ENCODE measurements at regions not wholly inside any gene's neighbourhood (a gene's known extent, or its start where the extent isn't known, plus 50 kb on each side); places are given as distances from the start of the nearest gene placed in this dataset.

DNA sequence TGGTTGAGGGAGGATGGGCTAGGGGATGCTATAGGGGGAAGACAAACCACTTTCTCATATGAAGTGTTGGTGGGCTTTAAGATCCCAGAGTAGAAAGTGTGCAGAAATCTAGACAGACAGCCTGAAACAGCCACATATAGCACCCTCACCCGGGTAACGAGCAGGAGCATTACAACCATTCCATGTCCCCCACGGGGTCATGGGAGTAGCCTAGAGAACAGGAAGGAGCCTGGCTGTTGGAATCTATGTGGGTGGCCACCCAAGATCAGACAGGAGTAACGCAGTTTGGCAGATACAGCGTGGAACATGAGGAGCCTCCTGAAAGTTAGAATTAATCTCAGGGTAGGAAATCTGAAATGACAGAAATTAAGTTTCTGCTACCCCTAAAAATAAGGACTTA is 146.1 kb upstream of the RAI14 start:
- H3K36me3 Mint-ChIP-seq (ENCODE audit: insufficient read depth) = peaks cover 4% of the 10 kb centered on the region
- peaks cover 4% of the 10 kb centered on the region for H3K9me3 Mint-ChIP-seq (ENCODE audit: low read depth)
- no peak overlapping the region for H3K4me3 Mint-ChIP-seq (ENCODE audit: low read depth)
- H3K27me3 Mint-ChIP-seq = no peaks in the 10 kb centered on the region
- no peak for DNase-seq (ENCODE audit: low spot score, unreplicated experiment)
- H3K4me1 Mint-ChIP-seq (ENCODE audit: low read depth) = peaks cover 37% of the 10 kb centered on the region
- TF ChIP-seq, protein P1, sequence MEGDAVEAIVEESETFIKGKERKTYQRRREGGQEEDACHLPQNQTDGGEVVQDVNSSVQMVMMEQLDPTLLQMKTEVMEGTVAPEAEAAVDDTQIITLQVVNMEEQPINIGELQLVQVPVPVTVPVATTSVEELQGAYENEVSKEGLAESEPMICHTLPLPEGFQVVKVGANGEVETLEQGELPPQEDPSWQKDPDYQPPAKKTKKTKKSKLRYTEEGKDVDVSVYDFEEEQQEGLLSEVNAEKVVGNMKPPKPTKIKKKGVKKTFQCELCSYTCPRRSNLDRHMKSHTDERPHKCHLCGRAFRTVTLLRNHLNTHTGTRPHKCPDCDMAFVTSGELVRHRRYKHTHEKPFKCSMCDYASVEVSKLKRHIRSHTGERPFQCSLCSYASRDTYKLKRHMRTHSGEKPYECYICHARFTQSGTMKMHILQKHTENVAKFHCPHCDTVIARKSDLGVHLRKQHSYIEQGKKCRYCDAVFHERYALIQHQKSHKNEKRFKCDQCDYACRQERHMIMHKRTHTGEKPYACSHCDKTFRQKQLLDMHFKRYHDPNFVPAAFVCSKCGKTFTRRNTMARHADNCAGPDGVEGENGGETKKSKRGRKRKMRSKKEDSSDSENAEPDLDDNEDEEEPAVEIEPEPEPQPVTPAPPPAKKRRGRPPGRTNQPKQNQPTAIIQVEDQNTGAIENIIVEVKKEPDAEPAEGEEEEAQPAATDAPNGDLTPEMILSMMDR (IDR thresholded peaks at IDR 0.05; ENCODE audit: unreplicated experiment) = no peak
- peak overlapping the region; percentile 62 for H3K27ac Mint-ChIP-seq

DNA sequence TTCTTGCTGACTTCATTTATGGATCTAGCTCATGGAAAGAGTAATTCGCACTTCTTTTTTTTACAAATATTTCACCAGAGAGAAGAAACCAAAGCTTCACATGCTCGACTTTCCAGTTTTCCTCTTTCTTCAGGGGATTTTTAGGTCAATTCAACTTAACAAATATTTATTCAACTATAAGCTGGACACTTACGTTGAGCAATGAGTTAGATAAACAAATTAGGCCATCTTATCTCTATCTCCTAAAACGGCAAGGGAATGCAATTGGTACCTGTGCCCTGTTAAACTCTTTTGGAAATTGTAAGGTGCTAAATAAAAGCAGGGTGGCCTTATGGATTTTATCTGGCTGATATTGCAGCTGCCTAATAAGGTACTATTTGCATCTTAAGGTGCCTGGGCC is 145.1 kb upstream of the RAI14 start:
- Mint-ChIP-seq H3K36me3 (ENCODE audit: insufficient read depth) (no peaks in the 10 kb centered on the region), H3K4me1 (ENCODE audit: low read depth) (peaks cover 37% of the 10 kb centered on the region), H3K27ac (peak overlapping the region; percentile 57), H3K9me3 (ENCODE audit: low read depth) (no peaks in the 10 kb centered on the region), H3K4me3 (ENCODE audit: low read depth) (no peak overlapping the region), H3K27me3 (no peaks in the 10 kb centered on the region)
- no peak for DNase-seq (ENCODE audit: low spot score, unreplicated experiment)
- TF ChIP-seq, protein P1 (IDR thresholded peaks at IDR 0.05; ENCODE audit: unreplicated experiment) = no peak

DNA sequence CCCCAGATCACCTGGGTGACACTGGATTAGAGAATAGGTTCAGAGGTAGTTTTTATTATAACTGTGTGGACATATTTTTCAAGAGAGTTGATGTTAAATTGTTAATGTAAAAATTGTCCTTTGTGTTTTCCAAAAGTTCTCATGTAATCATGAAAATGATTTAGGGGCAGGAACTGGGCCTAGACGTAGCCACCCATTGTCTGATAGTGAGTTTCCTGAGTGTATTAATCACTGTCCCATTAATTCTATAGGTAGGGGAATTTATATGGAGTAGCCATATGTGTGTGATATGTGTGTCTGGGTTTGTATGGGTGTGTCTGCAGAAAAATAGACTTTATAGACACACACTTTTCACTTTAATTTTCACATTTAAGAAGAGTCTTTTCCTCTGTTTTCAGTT is 144.6 kb upstream of the RAI14 start:
- Mint-ChIP-seq H3K27me3 (no peaks in the 10 kb centered on the region), H3K4me1 (ENCODE audit: low read depth) (peaks cover 37% of the 10 kb centered on the region), H3K27ac (peak overlapping the region; percentile 57), H3K4me3 (ENCODE audit: low read depth) (no peak overlapping the region), H3K36me3 (ENCODE audit: insufficient read depth) (no peaks in the 10 kb centered on the region), H3K9me3 (ENCODE audit: low read depth) (no peaks in the 10 kb centered on the region)
- DNase-seq (ENCODE audit: low spot score, unreplicated experiment) = no peak
- TF ChIP-seq, protein P1 (IDR thresholded peaks at IDR 0.05; ENCODE audit: unreplicated experiment) = no peak

DNA sequence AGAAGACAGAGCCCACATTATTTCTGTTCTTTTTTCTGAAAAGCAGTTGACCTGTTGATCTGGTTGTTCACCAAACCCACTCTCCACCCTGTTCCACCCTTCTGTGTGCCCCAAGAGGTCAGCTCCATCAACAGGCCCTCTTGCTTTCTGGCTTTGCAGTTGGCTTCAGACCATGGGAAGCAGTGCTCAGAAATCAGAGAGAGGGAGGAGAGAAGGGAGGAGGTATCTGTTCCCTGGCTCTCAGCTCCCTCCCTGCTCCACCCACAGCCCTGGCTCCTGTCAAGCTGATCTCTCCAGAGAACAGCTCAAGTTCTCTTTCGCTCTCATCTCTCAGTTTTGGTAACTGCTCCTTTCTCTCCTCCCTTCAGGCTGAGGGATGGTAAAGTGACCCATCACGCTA is 144.2 kb upstream of the RAI14 start:
- peaks cover 39% of the 10 kb centered on the region for H3K4me1 Mint-ChIP-seq (ENCODE audit: low read depth)
- peak overlapping the region; percentile 57 for H3K27ac Mint-ChIP-seq
- H3K36me3 Mint-ChIP-seq (ENCODE audit: insufficient read depth) = no peaks in the 10 kb centered on the region
- no peak overlapping the region for H3K4me3 Mint-ChIP-seq (ENCODE audit: low read depth)
- H3K27me3 Mint-ChIP-seq = no peaks in the 10 kb centered on the region
- no peaks in the 10 kb centered on the region for H3K9me3 Mint-ChIP-seq (ENCODE audit: low read depth)
- DNase-seq (ENCODE audit: low spot score, unreplicated experiment) = no peak
- TF ChIP-seq, protein P1 (IDR thresholded peaks at IDR 0.05; ENCODE audit: unreplicated experiment) = no peak

DNA sequence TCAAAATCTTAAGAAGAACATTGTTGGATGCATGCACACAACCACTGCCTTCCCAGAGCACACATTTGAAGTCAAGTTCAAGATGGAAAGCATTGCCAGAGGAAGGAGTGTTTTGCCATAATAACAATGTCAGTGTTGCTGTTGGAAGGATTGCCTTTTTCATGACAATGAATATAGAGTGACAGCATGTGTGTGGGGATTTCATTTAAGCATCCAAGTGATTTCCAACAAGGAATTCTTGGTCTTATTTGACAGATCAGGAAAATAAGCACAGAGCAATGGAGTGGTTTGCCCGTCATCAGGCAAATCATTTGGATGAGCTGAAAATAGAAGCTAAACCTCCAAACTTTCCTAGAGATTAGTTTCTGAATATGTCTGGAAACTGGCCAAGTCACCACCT is 140.0 kb upstream of the RAI14 start:
- H3K27ac Mint-ChIP-seq = no peak overlapping the region
- no peak overlapping the region for H3K4me3 Mint-ChIP-seq (ENCODE audit: low read depth)
- H3K36me3 Mint-ChIP-seq (ENCODE audit: insufficient read depth) = no peaks in the 10 kb centered on the region
- H3K27me3 Mint-ChIP-seq = no peaks in the 10 kb centered on the region
- H3K9me3 Mint-ChIP-seq (ENCODE audit: low read depth) = no peaks in the 10 kb centered on the region
- TF ChIP-seq, protein P1 (IDR thresholded peaks at IDR 0.05; ENCODE audit: unreplicated experiment) = no peak
- DNase-seq (ENCODE audit: low spot score, unreplicated experiment) = no peak
- H3K4me1 Mint-ChIP-seq (ENCODE audit: low read depth) = peaks cover 22% of the 10 kb centered on the region
